ENCODE measurements at regions not wholly inside any gene's neighbourhood (a gene's known extent, or its start where the extent isn't known, plus 50 kb on each side); places are given as distances from the start of the nearest gene placed in this dataset.

- Histone ChIP-seq H3K27me3 (ENCODE audit: control insufficient read depth in 2 of 2, insufficient read depth in 2 of 2, low read length in 2 of 2) (no peaks in the 10 kb centered on the region), H4K20me1 (replicated peaks; ENCODE audit: control insufficient read depth, extremely low read depth, insufficient read depth, low read length) (no peaks in the 10 kb centered on the region), H3K9me3 (replicated peaks; ENCODE audit: control insufficient read depth, insufficient read depth, low read length) (peaks cover 7% of the 10 kb centered on the region), H3K4me1 (ENCODE audit: control insufficient read depth, extremely low read depth, insufficient read depth, low read length) (no peaks in the 10 kb centered on the region), H3K9ac (replicated peaks; ENCODE audit: extremely low read depth, insufficient read depth, low read length) (no peak overlapping the region), H2AFZ (ENCODE audit: low read depth, low read length) (no peak overlapping the region), H3K79me2 (ENCODE audit: control insufficient read depth, insufficient read depth, low read length) (no peaks in the 10 kb centered on the region), H3K36me3 (ENCODE audit: control insufficient read depth in 2 of 2, extremely low read depth in 1 of 2, insufficient read depth in 2 of 2, low read length in 2 of 2) (no peaks in the 10 kb centered on the region), H3K27ac (ENCODE audit: insufficient read depth, low read depth, low read length) (no peak overlapping the region), H3K4me2 (ENCODE audit: insufficient read depth, low read length) (no peak overlapping the region), H3K4me3 (replicated peaks in 1 of 3; ENCODE audit: insufficient read depth in 1 of 3, low read depth in 1 of 3, low read length in 3 of 3) (no peak overlapping the region), H3K9me1 (replicated peaks; ENCODE audit: control insufficient read depth, extremely low read depth, insufficient read depth, low read length) (no peaks in the 10 kb centered on the region)
- TF ChIP-seq GATA2 (IDR thresholded peaks at IDR 0.05; ENCODE audit: insufficient read depth, insufficient read length, low read depth, low read length) (no peak), POLR2AphosphoS5 (IDR thresholded peaks at IDR 0.05; ENCODE audit: insufficient read depth, low read depth, low read length) (no peak), MAX (IDR thresholded peaks at IDR 0.05; ENCODE audit: insufficient read depth, insufficient read length) (no peak), POLR2A (IDR thresholded peaks at IDR 0.05; ENCODE audit: low read depth, low read length) (no peak), FOS (IDR thresholded peaks at IDR 0.05; ENCODE audit: borderline replicate concordance, insufficient read depth, low read length) (no peak)
- BruUV-seq (replicated peaks): no TSS peak
- ChIA-PET CTCF (no interaction called here), POLR2A (no interaction called here)
- dilution Hi-C loops (cut with MboI; ENCODE audit: extremely low pct_ligation_motif_present, low sequenced_read_pairs) (no loop called here), intact Hi-C loops (cut with micrococcal nuclease) (no loop called here)
- DNase-seq (ENCODE audit: low read depth, low spot score): no peak
- no peak for FAIRE-seq
Measured at GRCh38 chr5:4662756-4663155, 477.4 kb upstream of the ADAMTS16 start.

GRCh38 chr5:4665911-4666310 lies 474.2 kb upstream of the ADAMTS16 start:
- Histone ChIP-seq H3K79me2 (ENCODE audit: control insufficient read depth, insufficient read depth, low read length) (no peaks in the 10 kb centered on the region), H4K20me1 (replicated peaks; ENCODE audit: control insufficient read depth, extremely low read depth, insufficient read depth, low read length) (no peaks in the 10 kb centered on the region), H3K27ac (ENCODE audit: insufficient read depth, low read depth, low read length) (no peak overlapping the region), H3K9me1 (replicated peaks; ENCODE audit: control insufficient read depth, extremely low read depth, insufficient read depth, low read length) (no peaks in the 10 kb centered on the region), H3K4me2 (ENCODE audit: insufficient read depth, low read length) (no peak overlapping the region), H3K27me3 (ENCODE audit: control insufficient read depth in 2 of 2, insufficient read depth in 2 of 2, low read length in 2 of 2) (no peaks in the 10 kb centered on the region), H3K9me3 (replicated peaks; ENCODE audit: control insufficient read depth, insufficient read depth, low read length) (peaks cover 6% of the 10 kb centered on the region), H3K4me3 (replicated peaks in 1 of 3; ENCODE audit: insufficient read depth in 1 of 3, low read depth in 1 of 3, low read length in 3 of 3) (no peak overlapping the region), H3K4me1 (ENCODE audit: control insufficient read depth, extremely low read depth, insufficient read depth, low read length) (no peaks in the 10 kb centered on the region), H2AFZ (ENCODE audit: low read depth, low read length) (no peak overlapping the region), H3K9ac (replicated peaks; ENCODE audit: extremely low read depth, insufficient read depth, low read length) (no peak overlapping the region), H3K36me3 (ENCODE audit: control insufficient read depth in 2 of 2, extremely low read depth in 1 of 2, insufficient read depth in 2 of 2, low read length in 2 of 2) (no peaks in the 10 kb centered on the region)
- no TSS peak for BruUV-seq (replicated peaks)
- DNase-seq (ENCODE audit: low read depth, low spot score) (no peak), FAIRE-seq (no peak)
- ChIA-PET POLR2A (no interaction called here), CTCF (interaction anchor here (0.5 kb wide), 1 partner anchor 113 kb away, joined by 4 read pairs; no protein-coding TSS in a partner anchor)
- dilution Hi-C loops (cut with MboI; ENCODE audit: extremely low pct_ligation_motif_present, low sequenced_read_pairs): no loop called here
- TF ChIP-seq POLR2A (IDR thresholded peaks at IDR 0.05; ENCODE audit: low read depth, low read length) (no peak), JUN (IDR thresholded peaks at IDR 0.05; ENCODE audit: borderline replicate concordance, insufficient read depth, insufficient read length, low read depth) (no peak), MAX (IDR thresholded peaks at IDR 0.05; ENCODE audit: insufficient read depth, insufficient read length) (no peak), EZH2 (IDR thresholded peaks at IDR 0.05; ENCODE audit: borderline replicate concordance, low read depth, low read length, severe bottlenecking) (no peak), CTCF (IDR thresholded peaks at IDR 0.05; ENCODE audit: extremely low read depth in 1 of 2, insufficient read depth in 1 of 2, low read depth in 1 of 2, low read length in 2 of 2) (no peak), FOS (IDR thresholded peaks at IDR 0.05; ENCODE audit: borderline replicate concordance, insufficient read depth, low read length) (no peak), MYC (IDR thresholded peaks at IDR 0.05; ENCODE audit: low read depth, low read length) (no peak)
- intact Hi-C loops (cut with micrococcal nuclease): no loop called here
